ENCODE measurements at regions not wholly inside any gene's neighbourhood (a gene's known extent, or its start where the extent isn't known, plus 50 kb on each side); places are given as distances from the start of the nearest gene placed in this dataset.

DNA sequence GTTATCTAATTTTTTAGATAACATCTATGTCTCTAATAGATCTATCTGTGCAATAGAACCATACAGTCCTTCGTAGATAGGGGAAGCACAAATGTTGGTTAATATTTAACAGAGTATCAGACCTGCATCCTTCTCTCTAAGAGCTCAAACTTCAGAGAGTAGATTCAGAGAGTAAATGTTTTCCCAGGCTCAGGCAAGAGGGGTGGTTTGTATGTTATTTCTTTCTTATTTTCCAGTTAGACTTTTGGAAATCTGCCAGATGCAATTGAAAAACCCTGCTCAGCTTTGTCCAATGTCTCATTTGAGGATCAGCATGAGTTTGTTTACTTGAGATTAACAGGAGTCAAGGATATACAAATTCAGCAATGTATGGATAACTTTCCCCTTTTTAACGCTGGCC lies 361.9 kb downstream of the BCKDHB start:
- WGBS, 2 experiments (ENCODE audit: extremely low coverage in 1 of 2, insufficient coverage in 1 of 2, insufficient read length in 1 of 2, insufficient replicate concordance in 2 of 2, low coverage in 1 of 2, low lambda C conversion rate in 2 of 2, missing lambda C conversion rate in 1 of 2), result 96% methylated on average over 2 of the region's 2 CpGs; no CpG with 5 or more reads in 1 of the 2 experiments
- TF ChIP-seq YY1 (IDR thresholded peaks at IDR 0.05; ENCODE audit: low read depth, low read length) (no peak), NRF1 (IDR thresholded peaks at IDR 0.05; ENCODE audit: low read depth, low read length) (no peak), EZH2 (IDR thresholded peaks at IDR 0.05; ENCODE audit: low read depth, low read length, severe bottlenecking) (no peak), ZNF274 (IDR thresholded peaks at IDR 0.05; ENCODE audit: borderline replicate concordance, extremely low read depth, low read length) (no peak), BACH1 (IDR thresholded peaks at IDR 0.05; ENCODE audit: low read length) (no peak), HDAC2 (IDR thresholded peaks at IDR 0.05; ENCODE audit: borderline replicate concordance in 1 of 2, low read depth in 2 of 2, low read length in 2 of 2) (no peak), SIX5 (IDR thresholded peaks at IDR 0.05; ENCODE audit: low read depth, low read length) (no peak), SUZ12 (IDR thresholded peaks at IDR 0.05; ENCODE audit: low read length) (no peak), RBBP5 (IDR thresholded peaks at IDR 0.05; ENCODE audit: borderline replicate concordance, low read depth, low read length) (no peak), JUND (IDR thresholded peaks at IDR 0.05; ENCODE audit: low read length) (no peak)
- TF ChIP-seq, protein P1, sequence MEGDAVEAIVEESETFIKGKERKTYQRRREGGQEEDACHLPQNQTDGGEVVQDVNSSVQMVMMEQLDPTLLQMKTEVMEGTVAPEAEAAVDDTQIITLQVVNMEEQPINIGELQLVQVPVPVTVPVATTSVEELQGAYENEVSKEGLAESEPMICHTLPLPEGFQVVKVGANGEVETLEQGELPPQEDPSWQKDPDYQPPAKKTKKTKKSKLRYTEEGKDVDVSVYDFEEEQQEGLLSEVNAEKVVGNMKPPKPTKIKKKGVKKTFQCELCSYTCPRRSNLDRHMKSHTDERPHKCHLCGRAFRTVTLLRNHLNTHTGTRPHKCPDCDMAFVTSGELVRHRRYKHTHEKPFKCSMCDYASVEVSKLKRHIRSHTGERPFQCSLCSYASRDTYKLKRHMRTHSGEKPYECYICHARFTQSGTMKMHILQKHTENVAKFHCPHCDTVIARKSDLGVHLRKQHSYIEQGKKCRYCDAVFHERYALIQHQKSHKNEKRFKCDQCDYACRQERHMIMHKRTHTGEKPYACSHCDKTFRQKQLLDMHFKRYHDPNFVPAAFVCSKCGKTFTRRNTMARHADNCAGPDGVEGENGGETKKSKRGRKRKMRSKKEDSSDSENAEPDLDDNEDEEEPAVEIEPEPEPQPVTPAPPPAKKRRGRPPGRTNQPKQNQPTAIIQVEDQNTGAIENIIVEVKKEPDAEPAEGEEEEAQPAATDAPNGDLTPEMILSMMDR (IDR thresholded peaks at IDR 0.05; ENCODE audit: control extremely low read depth in 1 of 3, insufficient read depth in 1 of 3, low read depth in 1 of 3, low read length in 3 of 3), result no peak

More for the DNA sequence above, 361.9 kb downstream of the BCKDHB start:
- H2BK12ac ChIP-seq (ENCODE audit: low read depth, low read length), result no peak overlapping the region
- FAIRE-seq (no peak), DNase-seq (ENCODE audit: low read depth in 1 of 2, low spot score in 2 of 2) (no peak)
- no peak overlapping the region for H4K91ac ChIP-seq (replicated peaks; ENCODE audit: insufficient read length, low read length)
- no peaks in the 10 kb centered on the region; a peak in 2 of 7 replicates for H3K4me1 ChIP-seq (replicated peaks in 1 of 4; ENCODE audit: control insufficient read depth in 3 of 4, insufficient read depth in 4 of 4, low read length in 3 of 4)
- H3K4me2 ChIP-seq (ENCODE audit: insufficient read depth in 1 of 2, low read depth in 2 of 2, low read length in 2 of 2), result no peak overlapping the region
- H2AK5ac ChIP-seq (ENCODE audit: low read depth, low read length), result no peak overlapping the region
- H3K27me3 ChIP-seq (replicated peaks in 1 of 4; ENCODE audit: control insufficient read depth in 3 of 4, extremely low read depth in 1 of 4, insufficient read depth in 3 of 4, low read length in 3 of 4), result no peaks in the 10 kb centered on the region
- H3K79me2 ChIP-seq (ENCODE audit: control insufficient read depth in 1 of 2, insufficient read depth in 2 of 2, low read length in 2 of 2), result no peaks in the 10 kb centered on the region
- POLR2A ChIA-PET (ENCODE audit: partially characterized antibody), result no interaction called here
- H2BK120ac ChIP-seq (replicated peaks; ENCODE audit: low read depth, low read length), result no peak overlapping the region
- no peaks in the 10 kb centered on the region for H3K79me1 ChIP-seq (ENCODE audit: low read depth, low read length)
- H2BK15ac ChIP-seq (ENCODE audit: low read length), result no peak overlapping the region
- H4K5ac ChIP-seq (ENCODE audit: insufficient read length, low read depth, low read length), result no peak overlapping the region
- H3K23ac ChIP-seq (ENCODE audit: insufficient read length), result no peak overlapping the region
- no peak overlapping the region for H2AFZ ChIP-seq (ENCODE audit: low read length)
- H4K8ac ChIP-seq (ENCODE audit: extremely low read depth, insufficient read depth, low read length), result no peak overlapping the region
- CTCF ChIA-PET (ENCODE audit: partially characterized antibody), result no interaction called here
- no peaks in the 10 kb centered on the region for H4K20me1 ChIP-seq (replicated peaks in 1 of 2; ENCODE audit: control insufficient read depth in 1 of 2, insufficient read depth in 2 of 2, low read length in 2 of 2)
- H3K36me3 ChIP-seq (ENCODE audit: control insufficient read depth in 2 of 4, insufficient read depth in 4 of 4, low read length in 3 of 4), result no peaks in the 10 kb centered on the region
- no peaks in the 10 kb centered on the region for H3K23me2 ChIP-seq (ENCODE audit: low read depth, low read length)
- H3K4ac ChIP-seq (replicated peaks; ENCODE audit: insufficient read length, low read depth, low read length), result no peak overlapping the region
- no peak overlapping the region for H2BK20ac ChIP-seq (ENCODE audit: low read length)
- H3K9me3 ChIP-seq (ENCODE audit: insufficient read depth in 2 of 2, low read depth in 1 of 2, low read length in 1 of 2), result no peaks in the 10 kb centered on the region
- H2BK5ac ChIP-seq (ENCODE audit: low read depth, low read length), result no peak overlapping the region
- H3K14ac ChIP-seq (ENCODE audit: insufficient read length), result no peak overlapping the region
- H3K18ac ChIP-seq (ENCODE audit: extremely low read depth, low read length), result no peak overlapping the region
- no peak overlapping the region for H3K27ac ChIP-seq (ENCODE audit: low read depth, low read length)
- H3K4me3 ChIP-seq (ENCODE audit: extremely low read depth in 1 of 4, insufficient read depth in 2 of 4, low read depth in 3 of 4, low read length in 4 of 4), result no peak overlapping the region
- no peak overlapping the region for H3K56ac ChIP-seq (replicated peaks; ENCODE audit: insufficient read length, low read depth, low read length)
- no peak overlapping the region for H3K9ac ChIP-seq (replicated peaks in 1 of 4; ENCODE audit: extremely low read depth in 1 of 4, low read depth in 3 of 4, low read length in 3 of 4)

Measured in H1 (cell line).